ENCODE measurements at regions not wholly inside any gene's neighbourhood (a gene's known extent, or its start where the extent isn't known, plus 50 kb on each side); places are given as distances from the start of the nearest gene placed in this dataset.

DNA sequence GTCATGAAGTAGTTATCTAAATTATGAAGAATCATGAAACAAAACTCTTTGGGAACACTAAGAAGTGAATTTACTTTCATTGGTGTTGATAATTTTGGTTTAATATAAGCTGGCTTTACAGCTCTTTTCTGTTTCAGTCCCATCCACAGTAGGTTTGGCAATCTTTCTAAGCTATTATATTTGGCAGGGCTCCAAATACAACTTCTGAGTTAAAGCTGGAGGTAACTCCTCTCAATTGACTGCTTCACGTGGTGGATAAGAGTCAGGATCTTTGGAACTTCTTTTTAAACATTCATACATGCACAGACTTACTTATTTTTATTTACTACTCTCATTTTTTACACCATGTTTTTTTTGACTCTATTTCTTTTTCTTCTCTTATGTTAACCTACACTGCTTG lies 106.5 kb upstream of the EPHA3 start (continued):
- TF ChIP-seq, protein P1, sequence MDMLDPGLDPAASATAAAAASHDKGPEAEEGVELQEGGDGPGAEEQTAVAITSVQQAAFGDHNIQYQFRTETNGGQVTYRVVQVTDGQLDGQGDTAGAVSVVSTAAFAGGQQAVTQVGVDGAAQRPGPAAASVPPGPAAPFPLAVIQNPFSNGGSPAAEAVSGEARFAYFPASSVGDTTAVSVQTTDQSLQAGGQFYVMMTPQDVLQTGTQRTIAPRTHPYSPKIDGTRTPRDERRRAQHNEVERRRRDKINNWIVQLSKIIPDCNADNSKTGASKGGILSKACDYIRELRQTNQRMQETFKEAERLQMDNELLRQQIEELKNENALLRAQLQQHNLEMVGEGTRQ (IDR thresholded peaks at IDR 0.05; ENCODE audit: low read length), result no peak
- TF ChIP-seq YY1 (IDR thresholded peaks at IDR 0.05; ENCODE audit: low read depth, low read length), result no peak
- TF ChIP-seq JUND (IDR thresholded peaks at IDR 0.05; ENCODE audit: low read length), result no peak

All from H1 (cell line).